ENCODE measurements at regions not wholly inside any gene's neighbourhood (a gene's known extent, or its start where the extent isn't known, plus 50 kb on each side); places are given as distances from the start of the nearest gene placed in this dataset.

DNA sequence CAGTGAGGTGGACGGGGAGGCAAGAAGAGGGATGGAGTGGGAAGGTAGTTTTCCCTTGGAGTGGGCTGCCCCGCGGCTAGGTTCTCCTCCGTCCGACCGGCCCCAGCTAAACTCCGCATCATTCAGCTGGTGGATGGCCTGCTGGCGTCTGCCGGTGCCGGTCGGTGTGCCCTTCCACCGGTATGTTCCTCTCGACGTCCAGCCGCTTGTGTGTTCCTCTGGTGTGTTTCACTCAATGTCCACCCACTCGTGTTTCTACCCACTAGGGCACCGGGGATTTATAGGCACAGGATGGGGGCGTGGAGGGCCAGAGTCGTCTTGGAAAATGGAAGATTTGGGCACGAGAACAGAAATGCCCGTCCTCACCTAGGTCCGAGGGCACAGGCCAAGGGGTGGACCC lies 931.7 kb upstream of the B3GALT2 start:
- CTCF ChIA-PET: no interaction called here
- H3K9me3 Mint-ChIP-seq (ENCODE audit: unreplicated experiment): no peaks in the 10 kb centered on the region
- no peaks in the 10 kb centered on the region for H3K4me1 Mint-ChIP-seq (ENCODE audit: low read depth, unreplicated experiment)
- no peaks in the 10 kb centered on the region for H3K36me3 Mint-ChIP-seq (ENCODE audit: insufficient read depth, unreplicated experiment)
- no peaks in the 10 kb centered on the region for H3K9me3 ChIP-seq
- TF ChIP-seq, protein P1, sequence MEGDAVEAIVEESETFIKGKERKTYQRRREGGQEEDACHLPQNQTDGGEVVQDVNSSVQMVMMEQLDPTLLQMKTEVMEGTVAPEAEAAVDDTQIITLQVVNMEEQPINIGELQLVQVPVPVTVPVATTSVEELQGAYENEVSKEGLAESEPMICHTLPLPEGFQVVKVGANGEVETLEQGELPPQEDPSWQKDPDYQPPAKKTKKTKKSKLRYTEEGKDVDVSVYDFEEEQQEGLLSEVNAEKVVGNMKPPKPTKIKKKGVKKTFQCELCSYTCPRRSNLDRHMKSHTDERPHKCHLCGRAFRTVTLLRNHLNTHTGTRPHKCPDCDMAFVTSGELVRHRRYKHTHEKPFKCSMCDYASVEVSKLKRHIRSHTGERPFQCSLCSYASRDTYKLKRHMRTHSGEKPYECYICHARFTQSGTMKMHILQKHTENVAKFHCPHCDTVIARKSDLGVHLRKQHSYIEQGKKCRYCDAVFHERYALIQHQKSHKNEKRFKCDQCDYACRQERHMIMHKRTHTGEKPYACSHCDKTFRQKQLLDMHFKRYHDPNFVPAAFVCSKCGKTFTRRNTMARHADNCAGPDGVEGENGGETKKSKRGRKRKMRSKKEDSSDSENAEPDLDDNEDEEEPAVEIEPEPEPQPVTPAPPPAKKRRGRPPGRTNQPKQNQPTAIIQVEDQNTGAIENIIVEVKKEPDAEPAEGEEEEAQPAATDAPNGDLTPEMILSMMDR (IDR thresholded peaks at IDR 0.05; ENCODE audit: insufficient read depth in 1 of 2, low read depth in 1 of 2, low read length in 1 of 2, severe bottlenecking in 1 of 2, unreplicated experiment in 1 of 2): no peak
- no peaks in the 10 kb centered on the region for H3K27me3 ChIP-seq (replicated peaks; ENCODE audit: control insufficient read depth, insufficient read depth, low read length)
- H3K4me3 Mint-ChIP-seq (ENCODE audit: unreplicated experiment): no peak overlapping the region
- BruUV-seq (replicated peaks): no TSS peak
- no peaks in the 10 kb centered on the region for H3K27me3 Mint-ChIP-seq (ENCODE audit: insufficient read depth, unreplicated experiment)
- POLR2A ChIA-PET: no interaction called here
- intact Hi-C loops (cut with micrococcal nuclease; ENCODE audit: unreplicated experiment): no loop called here
- H3K4me1 ChIP-seq: no peaks in the 10 kb centered on the region
- no peak overlapping the region for H3K27ac Mint-ChIP-seq (ENCODE audit: unreplicated experiment)
- no peaks in the 10 kb centered on the region for H3K36me3 ChIP-seq (ENCODE audit: control insufficient read depth, insufficient read depth, low read length)
- no peak overlapping the region for H3K4me3 ChIP-seq (ENCODE audit: low read depth, low read length)
- no peak for DNase-seq

DNA sequence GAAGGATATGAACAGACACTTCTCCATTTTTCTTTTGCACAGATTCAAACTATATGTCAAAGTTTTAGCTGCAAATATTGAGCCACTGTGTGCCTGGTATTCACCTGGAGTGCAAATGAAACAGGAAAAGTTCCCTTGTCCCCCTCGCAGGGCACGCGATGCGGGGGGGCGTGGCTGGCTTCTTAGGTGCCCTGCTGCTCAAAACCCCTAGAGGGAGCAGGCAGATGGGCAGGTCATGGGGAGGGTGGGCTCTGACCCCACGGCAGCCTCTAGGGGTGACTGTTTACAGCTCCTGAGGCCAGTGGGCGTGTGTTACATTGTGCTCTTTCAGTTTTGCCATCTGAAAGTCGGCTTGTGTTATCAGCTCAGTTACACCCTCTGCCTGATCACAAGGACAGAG lies 931.2 kb upstream of the B3GALT2 start:
- no TSS peak for BruUV-seq (replicated peaks)
- H3K36me3 Mint-ChIP-seq (ENCODE audit: insufficient read depth, unreplicated experiment): no peaks in the 10 kb centered on the region
- CTCF ChIA-PET: no interaction called here
- TF ChIP-seq, protein P1 (IDR thresholded peaks at IDR 0.05; ENCODE audit: insufficient read depth in 1 of 2, low read depth in 1 of 2, low read length in 1 of 2, severe bottlenecking in 1 of 2, unreplicated experiment in 1 of 2): peak in 1 of 2 experiments; percentile 11
- DNase-seq: peak; percentile 33 to 36
- H3K27me3 Mint-ChIP-seq (ENCODE audit: insufficient read depth, unreplicated experiment): no peaks in the 10 kb centered on the region
- H3K36me3 ChIP-seq (ENCODE audit: control insufficient read depth, insufficient read depth, low read length): no peaks in the 10 kb centered on the region
- no peaks in the 10 kb centered on the region for H3K27me3 ChIP-seq (replicated peaks; ENCODE audit: control insufficient read depth, insufficient read depth, low read length)
- H3K4me3 ChIP-seq (ENCODE audit: low read depth, low read length): no peak overlapping the region
- H3K4me3 Mint-ChIP-seq (ENCODE audit: unreplicated experiment): no peak overlapping the region
- intact Hi-C loops (cut with micrococcal nuclease; ENCODE audit: unreplicated experiment): no loop called here
- no peaks in the 10 kb centered on the region for H3K9me3 ChIP-seq
- H3K4me1 ChIP-seq: no peaks in the 10 kb centered on the region
- H3K9me3 Mint-ChIP-seq (ENCODE audit: unreplicated experiment): no peaks in the 10 kb centered on the region
- H3K4me1 Mint-ChIP-seq (ENCODE audit: low read depth, unreplicated experiment): no peaks in the 10 kb centered on the region
- POLR2A ChIA-PET: no interaction called here
- no peak overlapping the region for H3K27ac Mint-ChIP-seq (ENCODE audit: unreplicated experiment)

- Mint-ChIP-seq H3K4me3 (ENCODE audit: unreplicated experiment) (no peak overlapping the region), H3K27ac (ENCODE audit: unreplicated experiment) (no peak overlapping the region), H3K27me3 (ENCODE audit: insufficient read depth, unreplicated experiment) (no peaks in the 10 kb centered on the region), H3K4me1 (ENCODE audit: low read depth, unreplicated experiment) (no peaks in the 10 kb centered on the region), H3K9me3 (ENCODE audit: unreplicated experiment) (no peaks in the 10 kb centered on the region), H3K36me3 (ENCODE audit: insufficient read depth, unreplicated experiment) (no peaks in the 10 kb centered on the region)
- H3K9me3 ChIP-seq: no peaks in the 10 kb centered on the region
- ChIA-PET CTCF (no interaction called here), POLR2A (no interaction called here)
- TF ChIP-seq, protein P1 (IDR thresholded peaks at IDR 0.05; ENCODE audit: insufficient read depth in 1 of 2, low read depth in 1 of 2, low read length in 1 of 2, severe bottlenecking in 1 of 2, unreplicated experiment in 1 of 2): no peak
- H3K27me3 ChIP-seq (replicated peaks; ENCODE audit: control insufficient read depth, insufficient read depth, low read length): no peaks in the 10 kb centered on the region
- intact Hi-C loops (cut with micrococcal nuclease; ENCODE audit: unreplicated experiment): no loop called here
- BruUV-seq (replicated peaks): no TSS peak
- no peaks in the 10 kb centered on the region for H3K36me3 ChIP-seq (ENCODE audit: control insufficient read depth, insufficient read depth, low read length)
- no peak for DNase-seq
- H3K4me1 ChIP-seq: no peaks in the 10 kb centered on the region
- H3K4me3 ChIP-seq (ENCODE audit: low read depth, low read length): no peak overlapping the region
These were observed 927.9 kb upstream of the B3GALT2 start for GRCh38 chr1:194114288-194114687.
